Sigmoid colon (tissue), 4 donors: ENCODE measurements at regions not wholly inside any gene's neighbourhood (a gene's known extent, or its start where the extent isn't known, plus 50 kb on each side); places are given as distances from the start of the nearest gene placed in this dataset.

Experiments
- EP300 ChIP-seq, 4 donors: sonication (generic); formaldehyde crosslinking; IDR thresholded peaks; one replicate each; pipeline ENCODE4 v1.6.1; 2017; ENCODE audit warnings: antibody characterized with exemption in 4 of 4
- POLR2A ChIP-seq, 2 donors: fragments of 450-650 bp; IDR thresholded peaks; one replicate each; pipeline ENCODE4 v1.6.1; 2016; ENCODE audit warnings: antibody characterized with exemption in 2 of 2, mild to moderate bottlenecking in 2 of 2, moderate library complexity in 2 of 2
- POLR2AphosphoS5 ChIP-seq, 4 donors: sonication (generic); formaldehyde crosslinking; IDR thresholded peaks; one replicate each; pipeline ENCODE4 v1.6.1; 2017; ENCODE audit warnings: antibody characterized with exemption in 4 of 4
- TF ChIP-seq, protein P1 (sequence below), 4 experiments: fragments of 450-650 bp in 3 of 4; fragments of 200-600 bp in 1 of 4; IDR thresholded peaks; one replicate each; pipeline ENCODE4 v1.5.1; 2016 to 2019; ENCODE audit warnings: antibody characterized with exemption in 4 of 4, mild to moderate bottlenecking in 3 of 4, moderate library complexity in 2 of 4

DNA sequence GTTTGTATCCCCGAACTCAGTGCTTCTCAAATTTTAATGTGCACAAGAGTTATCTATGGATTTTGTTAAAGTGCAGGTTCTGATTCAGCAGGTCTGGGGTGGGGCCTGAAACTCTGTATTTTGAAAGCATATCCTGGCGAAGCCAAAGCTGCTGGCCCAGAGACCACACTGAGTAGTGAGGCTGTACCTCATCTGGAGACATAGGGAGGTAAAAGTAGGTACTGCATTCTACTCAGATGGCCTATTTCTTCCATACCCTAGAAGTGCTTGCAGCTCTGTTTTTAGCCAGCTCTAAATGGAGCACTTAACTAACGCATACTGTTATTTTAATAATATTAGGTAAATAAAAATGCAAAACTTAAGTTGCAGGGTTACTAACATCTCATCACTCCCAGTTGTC, 206.2 kb upstream of the PRNP start:
- TF ChIP-seq, protein P1, sequence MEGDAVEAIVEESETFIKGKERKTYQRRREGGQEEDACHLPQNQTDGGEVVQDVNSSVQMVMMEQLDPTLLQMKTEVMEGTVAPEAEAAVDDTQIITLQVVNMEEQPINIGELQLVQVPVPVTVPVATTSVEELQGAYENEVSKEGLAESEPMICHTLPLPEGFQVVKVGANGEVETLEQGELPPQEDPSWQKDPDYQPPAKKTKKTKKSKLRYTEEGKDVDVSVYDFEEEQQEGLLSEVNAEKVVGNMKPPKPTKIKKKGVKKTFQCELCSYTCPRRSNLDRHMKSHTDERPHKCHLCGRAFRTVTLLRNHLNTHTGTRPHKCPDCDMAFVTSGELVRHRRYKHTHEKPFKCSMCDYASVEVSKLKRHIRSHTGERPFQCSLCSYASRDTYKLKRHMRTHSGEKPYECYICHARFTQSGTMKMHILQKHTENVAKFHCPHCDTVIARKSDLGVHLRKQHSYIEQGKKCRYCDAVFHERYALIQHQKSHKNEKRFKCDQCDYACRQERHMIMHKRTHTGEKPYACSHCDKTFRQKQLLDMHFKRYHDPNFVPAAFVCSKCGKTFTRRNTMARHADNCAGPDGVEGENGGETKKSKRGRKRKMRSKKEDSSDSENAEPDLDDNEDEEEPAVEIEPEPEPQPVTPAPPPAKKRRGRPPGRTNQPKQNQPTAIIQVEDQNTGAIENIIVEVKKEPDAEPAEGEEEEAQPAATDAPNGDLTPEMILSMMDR (IDR thresholded peaks at IDR 0.05): no peak
- TF ChIP-seq POLR2A (IDR thresholded peaks at IDR 0.05) (no peak), POLR2AphosphoS5 (IDR thresholded peaks at IDR 0.05) (no peak), EP300 (IDR thresholded peaks at IDR 0.05) (no peak)
